Pancreas (tissue), 10 donors: ENCODE measurements at regions not wholly inside any gene's neighbourhood (a gene's known extent, or its start where the extent isn't known, plus 50 kb on each side); places are given as distances from the start of the nearest gene placed in this dataset.

ENCODE experiments used
- ATAC-seq, 4 donors: fragments of 200-7000 bp; cut with Tn5 transposase; one replicate each; pipeline versions ENCODE4 v1.8.0 to v1.9.1; 2020; ENCODE audit warnings: mild to moderate bottlenecking in 4 of 4, moderate library complexity in 4 of 4
- DNase-seq, 6 donors: peaks; one replicate each; pipeline ENCODE4 v3.0.0-alpha.2; 2020
- FAIRE-seq: peaks from 2 replicates; lab custom pipeline; 2012; peaks lifted over from hg19 to GRCh38; lab: Jason Lieb, UNC
- H3K27ac ChIP-seq, 4 donors: fragments of 200-600 bp; sonication (generic); 1 replicate in 3 of 4; 2 replicates in 1 of 4; pipeline versions ENCODE4 v1.5.0 to v1.8.0; 2020
- H3K27me3 ChIP-seq, 4 donors: fragments of 200-600 bp; one replicate each; pipeline ENCODE4 v1.8.0; 2021
- H3K36me3 ChIP-seq, 3 donors: fragments of 200-600 bp; sonication (generic) in 1 of 3; one replicate each; pipeline versions ENCODE4 v1.5.0 to v1.8.0; 2020 to 2021
- H3K4me1 ChIP-seq, 3 donors: fragments of 200-600 bp; one replicate each; pipeline ENCODE4 v1.8.0; 2021
- H3K4me3 ChIP-seq, 4 donors: fragments of 200-600 bp; sonication (generic) in 2 of 4; one replicate each; pipeline versions ENCODE4 v1.5.0 to v1.8.0; 2020 to 2021
- H3K9me3 ChIP-seq, 4 donors: fragments of 200-600 bp; one replicate each; pipeline ENCODE4 v1.8.0; 2021
- WGBS, 2 donors: extraction: QIAGEN DNeasy Blood & Tissue Kit; methylation state at CpG; one replicate each; pipeline ENCODE4 v1.1.7; 2013; 5-methylcytosine and 5-hydroxymethylcytosine counted together
- intact Hi-C, 3 donors: fragments of 100-400 bp; cut with DNase I; formaldehyde crosslinking; loops; one replicate each; pipeline versions ENCODE4 v1.11.1 to v1.14.2; 2022
- TF ChIP-seq, protein P1 (sequence below), 4 donors: fragments of 200-600 bp; sonication (generic) in 3 of 4; IDR thresholded peaks; one replicate each; pipeline versions ENCODE4 v1.5.0 to v1.8.0; 2021; ENCODE audit warnings: antibody characterized with exemption in 4 of 4
- donor health status: healthy with polysubstance abuse.
- donor health status: DM: no; HTN: no; CAD: no; lungs with moderate emphysema.
- donor health status: DM: no; HTN: no; CAD: no.
- donor health status: control.
- donor health status: control.
- donor health status: Bipolar disorder and iron deficiency.
- donor health status: DM: yes; HTN: yes; CAD: no.
- donor health status: DM: no; HTN: no; CAD: no.
- donor health status: DM: no; HTN: no; CAD: no.
- donor health status: DM: yes; HTN: yes; CAD: no.

DNA sequence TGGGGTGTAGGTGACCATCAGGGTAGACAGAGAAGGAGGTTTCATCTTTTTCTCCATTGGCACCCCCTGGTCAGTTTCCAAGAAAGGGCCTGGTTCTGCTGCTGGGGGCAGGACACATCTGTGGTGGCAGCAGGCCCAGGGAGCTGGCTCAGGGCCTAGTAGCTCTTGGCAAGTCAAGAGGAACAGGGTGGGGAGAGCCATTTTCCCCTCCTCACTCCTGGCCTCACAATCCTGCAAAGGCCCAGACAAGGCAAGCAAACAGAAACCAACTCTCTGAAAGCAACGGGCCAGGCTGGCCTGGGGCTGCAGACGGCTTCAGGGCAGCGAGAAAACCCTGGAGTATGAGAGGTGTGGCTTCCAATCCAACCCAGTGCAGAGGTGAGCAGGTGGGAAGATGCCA is 192.9 kb upstream of the DYNLRB2 start:
- Histone ChIP-seq H3K4me1 (no peaks in the 10 kb centered on the region), H3K4me3 (no peak overlapping the region), H3K27ac (no peak overlapping the region), H3K36me3 (no peaks in the 10 kb centered on the region), H3K9me3 (no peaks in the 10 kb centered on the region), H3K27me3 (peaks cover 0 to 3% (median 0%) of the 10 kb centered on the region in 4 donors)
- DNase-seq (peak in 2 of 6 donors; percentile 35 to 41), ATAC-seq (peak in 2 of 4 donors; percentile 32 to 54), FAIRE-seq (no peak)
- intact Hi-C loops, result no loop called here
- 42 to 62% methylated on average over 3 of the region's 3 CpGs for WGBS, 2 donors
- TF ChIP-seq, protein P1, sequence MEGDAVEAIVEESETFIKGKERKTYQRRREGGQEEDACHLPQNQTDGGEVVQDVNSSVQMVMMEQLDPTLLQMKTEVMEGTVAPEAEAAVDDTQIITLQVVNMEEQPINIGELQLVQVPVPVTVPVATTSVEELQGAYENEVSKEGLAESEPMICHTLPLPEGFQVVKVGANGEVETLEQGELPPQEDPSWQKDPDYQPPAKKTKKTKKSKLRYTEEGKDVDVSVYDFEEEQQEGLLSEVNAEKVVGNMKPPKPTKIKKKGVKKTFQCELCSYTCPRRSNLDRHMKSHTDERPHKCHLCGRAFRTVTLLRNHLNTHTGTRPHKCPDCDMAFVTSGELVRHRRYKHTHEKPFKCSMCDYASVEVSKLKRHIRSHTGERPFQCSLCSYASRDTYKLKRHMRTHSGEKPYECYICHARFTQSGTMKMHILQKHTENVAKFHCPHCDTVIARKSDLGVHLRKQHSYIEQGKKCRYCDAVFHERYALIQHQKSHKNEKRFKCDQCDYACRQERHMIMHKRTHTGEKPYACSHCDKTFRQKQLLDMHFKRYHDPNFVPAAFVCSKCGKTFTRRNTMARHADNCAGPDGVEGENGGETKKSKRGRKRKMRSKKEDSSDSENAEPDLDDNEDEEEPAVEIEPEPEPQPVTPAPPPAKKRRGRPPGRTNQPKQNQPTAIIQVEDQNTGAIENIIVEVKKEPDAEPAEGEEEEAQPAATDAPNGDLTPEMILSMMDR (IDR thresholded peaks at IDR 0.05), result no peak

DNA sequence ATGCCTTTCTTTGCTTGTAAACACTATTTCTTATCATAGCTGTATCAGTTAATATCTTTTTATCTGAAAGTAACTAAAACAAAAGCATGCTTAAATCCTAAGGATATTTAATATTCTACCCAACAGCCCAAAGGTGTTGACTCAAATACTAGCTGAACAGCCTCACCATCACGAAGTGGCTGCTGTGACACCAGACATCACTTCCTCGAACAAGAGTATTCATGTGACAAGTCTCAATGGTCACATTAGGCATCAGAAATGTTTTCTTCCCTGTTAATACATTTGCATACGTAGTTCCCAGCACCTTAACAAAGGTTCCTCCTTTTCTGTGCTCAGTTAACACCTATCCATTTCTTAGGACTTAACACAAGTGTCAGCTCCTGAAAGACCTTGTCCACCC is 193.8 kb upstream of the DYNLRB2 start:
- Histone ChIP-seq H3K4me1 (no peaks in the 10 kb centered on the region), H3K27ac (no peak overlapping the region), H3K27me3 (peaks cover 0 to 3% (median 0%) of the 10 kb centered on the region in 4 donors), H3K36me3 (no peaks in the 10 kb centered on the region), H3K4me3 (no peak overlapping the region), H3K9me3 (no peaks in the 10 kb centered on the region)
- intact Hi-C loops, result no loop called here
- no peak for FAIRE-seq
- no peak for DNase-seq
- TF ChIP-seq, protein P1 (IDR thresholded peaks at IDR 0.05), result no peak
- no peak for ATAC-seq
- WGBS, 2 donors, result 76 to 86% methylated on average over 3 of the region's 3 CpGs

DNA sequence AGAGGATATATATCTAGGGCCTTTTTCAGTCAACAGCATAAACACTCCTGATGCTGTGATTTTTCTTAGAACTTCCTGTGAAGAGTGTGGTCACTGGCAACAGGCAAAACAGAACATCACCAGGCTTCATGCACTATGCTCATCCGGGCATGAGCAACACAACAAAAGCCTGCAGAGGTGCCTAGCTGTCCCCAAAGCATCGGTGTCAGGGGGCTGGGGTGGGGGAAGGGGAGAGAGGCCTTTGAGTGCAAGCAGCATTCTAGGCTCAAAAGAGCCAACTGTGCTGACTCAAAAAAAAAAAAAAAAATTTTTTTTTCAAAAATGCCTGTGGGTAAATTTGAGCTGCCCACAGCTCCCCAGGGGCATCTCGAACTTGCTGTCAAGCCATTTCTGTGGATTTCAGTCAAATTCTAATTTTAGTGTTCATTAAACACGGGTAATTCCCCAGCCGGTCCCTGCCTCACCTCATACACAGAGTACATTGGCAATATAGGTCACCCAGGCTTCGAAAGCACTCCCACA is 194.6 kb upstream of the DYNLRB2 start:
- no peaks in the 10 kb centered on the region for H3K9me3 ChIP-seq
- WGBS, 2 donors, result 68 to 70% methylated on average over 6 of the region's 6 CpGs
- intact Hi-C loops, result no loop called here
- FAIRE-seq (no peak), ATAC-seq (no peak), DNase-seq (no peak)
- TF ChIP-seq, protein P1 (IDR thresholded peaks at IDR 0.05), result no peak
- no peaks in the 10 kb centered on the region for H3K4me1 ChIP-seq
- no peaks in the 10 kb centered on the region for H3K36me3 ChIP-seq
- peaks cover 0 to 1% (median 0%) of the 10 kb centered on the region in 4 donors for H3K27me3 ChIP-seq
- no peak overlapping the region for H3K4me3 ChIP-seq
- H3K27ac ChIP-seq, result no peak overlapping the region

DNA sequence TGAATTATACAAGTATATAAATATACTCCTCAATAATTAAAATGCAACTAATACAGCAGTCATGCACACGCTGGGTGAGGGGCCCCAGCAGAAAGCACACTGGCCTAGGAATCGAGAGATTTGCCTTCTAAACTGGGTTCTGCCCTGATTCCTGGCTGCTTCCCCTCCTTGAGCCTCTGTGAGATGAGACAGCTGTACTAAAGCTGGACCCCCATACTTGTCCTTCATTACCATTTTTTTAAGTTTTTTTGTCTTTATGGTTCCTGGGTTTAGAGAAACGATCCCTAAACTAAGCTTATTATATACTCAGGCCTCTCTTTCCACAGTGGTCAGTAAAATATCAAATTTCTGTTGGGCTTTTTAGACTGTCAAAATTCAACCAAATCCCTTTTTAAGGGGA is 195.1 kb upstream of the DYNLRB2 start:
- no peak for FAIRE-seq
- ATAC-seq, result no peak
- WGBS, 2 donors, result 79 to 89% methylated on average over 3 of the region's 3 CpGs

DNA sequence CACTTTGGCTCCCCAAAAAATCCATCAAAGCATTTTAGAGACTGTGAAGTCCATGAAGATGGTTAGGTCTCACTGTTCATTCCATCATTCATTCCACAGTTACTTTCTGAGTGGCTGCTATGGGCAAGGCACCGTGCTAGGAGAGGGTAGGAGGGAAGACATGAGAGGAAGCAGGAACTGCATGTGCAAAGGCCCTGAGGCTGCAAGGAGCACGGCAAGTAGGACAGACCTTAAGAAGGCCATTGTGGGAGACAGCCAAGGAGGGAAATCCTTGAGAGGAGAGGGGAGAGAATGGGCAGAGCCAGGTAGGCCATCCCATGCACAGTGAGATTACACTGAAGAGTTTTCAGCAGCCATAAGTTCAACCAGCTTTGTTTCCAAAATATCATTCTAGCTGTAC is 196.2 kb upstream of the DYNLRB2 start:
- ATAC-seq, result no peak
- Histone ChIP-seq H3K9me3 (no peaks in the 10 kb centered on the region), H3K27me3 (no peaks in the 10 kb centered on the region), H3K36me3 (no peaks in the 10 kb centered on the region), H3K27ac (no peak overlapping the region), H3K4me3 (no peak overlapping the region), H3K4me1 (no peaks in the 10 kb centered on the region)
- intact Hi-C loops, result no loop called here
- WGBS, 2 donors, result 76 to 80% methylated on average over 2 of the region's 2 CpGs
- FAIRE-seq, result no peak
- TF ChIP-seq, protein P1 (IDR thresholded peaks at IDR 0.05), result no peak
- no peak for DNase-seq

More for the DNA sequence above, 195.1 kb upstream of the DYNLRB2 start:
- Histone ChIP-seq H3K27me3 (no peaks in the 10 kb centered on the region), H3K9me3 (no peaks in the 10 kb centered on the region), H3K4me1 (no peaks in the 10 kb centered on the region), H3K36me3 (no peaks in the 10 kb centered on the region), H3K4me3 (no peak overlapping the region), H3K27ac (no peak overlapping the region)
- intact Hi-C loops, result no loop called here
- TF ChIP-seq, protein P1 (IDR thresholded peaks at IDR 0.05), result no peak
- DNase-seq, result no peak
